Astrocyte (in vitro differentiated cells and primary cell): ENCODE measurements at regions not wholly inside any gene's neighbourhood (a gene's known extent, or its start where the extent isn't known, plus 50 kb on each side); places are given as distances from the start of the nearest gene placed in this dataset.

Experiments used
- DNase-seq: peaks from one replicate; pipeline ENCODE4 v3.0.0-alpha.2; 2010; ENCODE audit warnings: low read depth
- FAIRE-seq: peaks from 2 replicates; lab custom pipeline; 2011; peaks lifted over from hg19 to GRCh38; lab: Jason Lieb, UNC
- H2AFZ ChIP-seq: 2 replicates; pipeline ENCODE4 v1.6.0; 2012; ENCODE audit warnings: low read depth, low read length, inconsistent platforms
- H3K27ac ChIP-seq: 2 replicates; pipeline ENCODE4 v1.5.1; 2011; ENCODE audit warnings: low read depth, low read length, inconsistent platforms
- H3K27me3 ChIP-seq: 2 replicates; pipeline ENCODE4 v1.6.0; 2011; ENCODE audit warnings: low read length, inconsistent platforms; ENCODE audit not compliant: insufficient read depth
- H3K36me3 ChIP-seq: 2 replicates; pipeline ENCODE4 v1.5.1; 2011; ENCODE audit warnings: low read length, inconsistent platforms; ENCODE audit not compliant: insufficient read depth
- H3K4me1 ChIP-seq: 2 replicates; pipeline ENCODE4 v1.5.1; 2011; ENCODE audit warnings: low read length, inconsistent platforms; ENCODE audit not compliant: insufficient read depth
- H3K4me2 ChIP-seq: 2 replicates; pipeline ENCODE4 v1.6.0; 2012; ENCODE audit warnings: low read length, inconsistent platforms
- H3K4me3 ChIP-seq: 2 replicates; pipeline ENCODE4 v1.5.1; 2011; ENCODE audit warnings: low read depth, mild to moderate bottlenecking, low read length, inconsistent platforms; ENCODE audit not compliant: insufficient read depth
- H3K79me2 ChIP-seq: 2 replicates; pipeline ENCODE4 v1.6.0; 2012; ENCODE audit warnings: mild to moderate bottlenecking, low read length, inconsistent platforms; ENCODE audit not compliant: insufficient read depth
- H3K9ac ChIP-seq: 2 replicates; pipeline ENCODE4 v1.6.0; 2012; ENCODE audit warnings: mild to moderate bottlenecking, low read length, inconsistent platforms
- H3K9me3 ChIP-seq: 2 replicates; pipeline ENCODE4 v1.5.1; 2012; ENCODE audit warnings: low read depth, mild to moderate bottlenecking, low read length, inconsistent platforms; ENCODE audit not compliant: insufficient read depth
- H4K20me1 ChIP-seq: 2 replicates; pipeline ENCODE4 v1.6.0; 2012; ENCODE audit warnings: low read length, inconsistent platforms; ENCODE audit not compliant: insufficient read depth
- H3K27ac Mint-ChIP-seq: one replicate; pipeline ENCODE4 v1.8.0; 2021; ENCODE audit warnings: mild to moderate bottlenecking, mixed read lengths; ENCODE audit not compliant: unreplicated experiment
- H3K27me3 Mint-ChIP-seq: one replicate; pipeline ENCODE4 v1.8.0; 2021; ENCODE audit warnings: low read depth, mixed read lengths; ENCODE audit not compliant: unreplicated experiment
- H3K36me3 Mint-ChIP-seq: one replicate; pipeline ENCODE4 v1.8.0; 2021; ENCODE audit warnings: low read depth, mixed read lengths; ENCODE audit not compliant: unreplicated experiment
- H3K4me1 Mint-ChIP-seq: one replicate; pipeline ENCODE4 v1.8.0; 2021; ENCODE audit warnings: low read depth, mixed read lengths; ENCODE audit not compliant: unreplicated experiment
- H3K4me3 Mint-ChIP-seq: one replicate; pipeline ENCODE4 v1.8.0; 2021; ENCODE audit warnings: mild to moderate bottlenecking, moderate library complexity, mixed read lengths; ENCODE audit not compliant: unreplicated experiment
- H3K9me3 Mint-ChIP-seq: one replicate; pipeline ENCODE4 v1.8.0; 2021; ENCODE audit warnings: mild to moderate bottlenecking, mixed read lengths; ENCODE audit not compliant: unreplicated experiment
- CTCF ChIP-seq: IDR thresholded peaks from 2 replicates; pipeline ENCODE4 v1.5.1; 2011; ENCODE audit warnings: low read depth, mild to moderate bottlenecking, inconsistent platforms, low read length, moderate library complexity; ENCODE audit not compliant: insufficient read depth
- EZH2 ChIP-seq: IDR thresholded peaks from 2 replicates; pipeline ENCODE4 v1.6.1; 2012; ENCODE audit warnings: mild to moderate bottlenecking, low read length, inconsistent platforms; ENCODE audit not compliant: insufficient read depth

- Histone ChIP-seq H3K4me3 (no peak overlapping the region), H3K4me1 (no peaks in the 10 kb centered on the region), H3K36me3 (no peaks in the 10 kb centered on the region), H3K27me3 (no peaks in the 10 kb centered on the region), H3K9me3 (no peaks in the 10 kb centered on the region), H3K4me2 (no peak overlapping the region), H3K9ac (no peak overlapping the region), H3K79me2 (no peaks in the 10 kb centered on the region), H3K27ac (no peak overlapping the region), H2AFZ (no peak overlapping the region), H4K20me1 (no peaks in the 10 kb centered on the region)
- Mint-ChIP-seq H3K4me3 (no peak overlapping the region), H3K4me1 (peaks cover 4% of the 10 kb centered on the region), H3K9me3 (no peaks in the 10 kb centered on the region), H3K27ac (no peak overlapping the region), H3K36me3 (no peaks in the 10 kb centered on the region), H3K27me3 (no peaks in the 10 kb centered on the region)
- FAIRE-seq (no peak), DNase-seq (no peak)
- TF ChIP-seq CTCF, result no peak
These were observed 443.7 kb downstream of the GXYLT1 start for GRCh38 chr12:41700940-41701339.

- H3K4me1 Mint-ChIP-seq, result peaks cover 4% of the 10 kb centered on the region
- no peaks in the 10 kb centered on the region for H3K27me3 Mint-ChIP-seq
- no peaks in the 10 kb centered on the region for H3K36me3 Mint-ChIP-seq
- no peak overlapping the region for H2AFZ ChIP-seq
- no peaks in the 10 kb centered on the region for H3K4me1 ChIP-seq
- DNase-seq (no peak), FAIRE-seq (no peak)
- no peaks in the 10 kb centered on the region for H3K79me2 ChIP-seq
- no peak overlapping the region for H3K4me2 ChIP-seq
- H3K9me3 ChIP-seq, result no peaks in the 10 kb centered on the region
- no peaks in the 10 kb centered on the region for H3K36me3 ChIP-seq
- H3K27ac ChIP-seq, result no peak overlapping the region
- H3K4me3 Mint-ChIP-seq, result no peak overlapping the region
- H3K9me3 Mint-ChIP-seq, result no peaks in the 10 kb centered on the region
- TF ChIP-seq EZH2 (no peak), CTCF (no peak)
- no peak overlapping the region for H3K9ac ChIP-seq
- H4K20me1 ChIP-seq, result no peaks in the 10 kb centered on the region
- no peak overlapping the region for H3K4me3 ChIP-seq
- H3K27me3 ChIP-seq, result no peaks in the 10 kb centered on the region
- H3K27ac Mint-ChIP-seq, result no peak overlapping the region
These were observed 445.0 kb downstream of the GXYLT1 start for GRCh38 chr12:41699658-41700057.

- H3K4me2 ChIP-seq, result no peak overlapping the region
- no peaks in the 10 kb centered on the region for H3K36me3 ChIP-seq
- Mint-ChIP-seq H3K27ac (no peak overlapping the region), H3K36me3 (no peaks in the 10 kb centered on the region), H3K9me3 (no peaks in the 10 kb centered on the region), H3K4me1 (peaks cover 3% of the 10 kb centered on the region), H3K27me3 (no peaks in the 10 kb centered on the region), H3K4me3 (no peak overlapping the region)
- no peaks in the 10 kb centered on the region for H4K20me1 ChIP-seq
- no peaks in the 10 kb centered on the region for H3K9me3 ChIP-seq
- no peaks in the 10 kb centered on the region for H3K4me1 ChIP-seq
- no peaks in the 10 kb centered on the region for H3K27me3 ChIP-seq
- H2AFZ ChIP-seq, result no peak overlapping the region
- no peak overlapping the region for H3K27ac ChIP-seq
- H3K9ac ChIP-seq, result no peak overlapping the region
- FAIRE-seq, result no peak
- H3K79me2 ChIP-seq, result no peaks in the 10 kb centered on the region
- TF ChIP-seq CTCF (no peak), EZH2 (no peak)
- no peak overlapping the region for H3K4me3 ChIP-seq
- no peak for DNase-seq
These were observed 447.5 kb downstream of the GXYLT1 start for GRCh38 chr12:41697161-41697560.
